ENCODE measurements at regions not wholly inside any gene's neighbourhood (a gene's known extent, or its start where the extent isn't known, plus 50 kb on each side); places are given as distances from the start of the nearest gene placed in this dataset.
"Not testable (repeated sequence)": the region's sequence is repeated elsewhere in the genome, so short reads cannot be mapped to it uniquely, and the experiment has no call there.

DNA sequence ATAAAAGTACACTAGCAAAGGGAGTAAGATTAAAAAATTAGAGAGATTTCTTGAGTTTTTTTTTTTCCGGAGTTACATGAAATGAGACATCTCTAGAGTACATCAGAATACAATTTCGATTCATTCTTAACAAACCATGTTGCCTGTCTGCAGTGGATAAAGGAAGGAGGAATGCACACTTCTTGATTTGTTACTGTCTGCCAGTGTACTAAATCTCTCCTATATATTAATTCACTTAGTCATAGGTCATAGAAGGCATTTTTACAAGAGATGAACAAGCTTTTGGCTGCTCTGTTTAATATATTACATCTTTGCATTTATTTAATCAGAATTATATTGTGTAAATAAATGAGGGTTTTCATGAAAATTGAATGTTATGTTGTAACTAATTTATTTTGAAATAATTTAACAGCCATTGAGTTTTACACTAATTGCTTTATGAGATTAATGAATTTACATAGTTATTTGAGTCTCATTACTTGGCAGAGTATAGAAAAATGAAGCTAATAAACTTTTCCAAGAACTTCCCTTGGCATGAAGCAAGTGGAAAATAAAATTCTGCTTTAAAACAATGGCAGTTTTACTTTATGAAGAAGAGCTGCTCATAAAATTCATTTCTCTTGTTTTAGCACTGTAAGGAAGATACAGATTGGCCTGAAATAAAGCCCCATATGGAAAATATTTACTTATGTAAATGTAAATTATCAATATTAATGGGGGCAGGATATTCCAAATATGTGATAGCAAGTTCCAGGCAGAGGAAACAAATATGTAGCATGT lies 1284.7 kb downstream of the BRINP3 start:
- no peaks in the 10 kb centered on the region for H3K36me3 Mint-ChIP-seq (ENCODE audit: low read depth)
- no peak overlapping the region for H3K27ac Mint-ChIP-seq
- no peak overlapping the region for H3K4me3 Mint-ChIP-seq
- no peaks in the 10 kb centered on the region for H3K4me1 Mint-ChIP-seq (ENCODE audit: low read depth)
- no peaks in the 10 kb centered on the region for H3K27me3 Mint-ChIP-seq
- H3K9me3 Mint-ChIP-seq = peaks cover 20% of the 10 kb centered on the region
- intact Hi-C loops (cut with micrococcal nuclease) = no loop called here

GRCh38 chr1:189205863-189206262 lies 1271.8 kb downstream of the BRINP3 start:
- Mint-ChIP-seq H3K9me3 (peaks cover 10% of the 10 kb centered on the region), H3K4me1 (ENCODE audit: low read depth) (no peaks in the 10 kb centered on the region), H3K27me3 (no peaks in the 10 kb centered on the region), H3K36me3 (ENCODE audit: low read depth) (no peaks in the 10 kb centered on the region), H3K27ac (no peak overlapping the region), H3K4me3 (no peak overlapping the region)
- intact Hi-C loops (cut with micrococcal nuclease) = no loop called here

DNA sequence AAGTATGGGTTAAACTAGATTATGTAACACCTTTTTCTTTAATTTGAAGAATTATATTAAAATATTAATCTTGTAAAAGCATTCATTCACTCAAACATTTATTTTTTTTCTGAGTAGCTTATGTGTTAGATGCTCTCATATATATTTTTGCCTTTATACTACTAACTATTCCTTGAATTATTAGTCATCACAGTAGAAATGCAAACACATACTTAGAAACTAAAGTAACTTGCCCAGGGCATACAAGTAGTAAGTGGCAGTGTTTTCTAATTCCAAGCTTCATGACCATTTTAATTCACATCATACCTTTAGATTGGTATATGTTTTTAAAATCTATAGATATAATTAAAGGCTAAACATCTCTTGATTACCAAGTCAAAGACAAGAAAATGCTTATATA lies 1271.0 kb downstream of the BRINP3 start:
- peaks cover 11% of the 10 kb centered on the region for H3K9me3 Mint-ChIP-seq
- no peak overlapping the region for H3K27ac Mint-ChIP-seq
- H3K4me3 Mint-ChIP-seq = no peak overlapping the region
- H3K36me3 Mint-ChIP-seq (ENCODE audit: low read depth) = no peaks in the 10 kb centered on the region
- H3K27me3 Mint-ChIP-seq = no peaks in the 10 kb centered on the region
- no peaks in the 10 kb centered on the region for H3K4me1 Mint-ChIP-seq (ENCODE audit: low read depth)
- intact Hi-C loops (cut with micrococcal nuclease) = no loop called here

DNA sequence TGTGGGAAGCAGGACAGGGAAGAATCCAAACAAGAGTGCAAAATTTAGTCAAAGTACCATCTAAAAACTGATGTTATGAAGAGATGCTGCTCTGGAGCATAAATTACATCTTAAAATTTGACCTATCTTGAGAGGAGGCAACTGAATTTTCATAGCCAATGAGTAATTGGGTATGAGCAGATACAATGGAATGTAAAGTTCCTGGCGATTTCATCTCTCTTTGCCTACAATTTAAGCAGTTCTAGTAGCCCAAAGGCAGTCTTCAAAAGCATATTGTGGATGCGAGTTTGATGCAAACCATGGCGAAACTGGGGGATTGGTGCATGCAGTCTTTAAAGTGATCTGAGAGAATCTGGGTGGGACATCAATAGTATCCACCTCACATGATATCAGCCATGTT lies 1265.9 kb downstream of the BRINP3 start:
- Mint-ChIP-seq H3K4me1 (ENCODE audit: low read depth) (no peaks in the 10 kb centered on the region), H3K27me3 (no peaks in the 10 kb centered on the region), H3K4me3 (no peak overlapping the region), H3K9me3 (peaks cover 11% of the 10 kb centered on the region), H3K36me3 (ENCODE audit: low read depth) (no peaks in the 10 kb centered on the region), H3K27ac (no peak overlapping the region)
- intact Hi-C loops (cut with micrococcal nuclease) = no loop called here

DNA sequence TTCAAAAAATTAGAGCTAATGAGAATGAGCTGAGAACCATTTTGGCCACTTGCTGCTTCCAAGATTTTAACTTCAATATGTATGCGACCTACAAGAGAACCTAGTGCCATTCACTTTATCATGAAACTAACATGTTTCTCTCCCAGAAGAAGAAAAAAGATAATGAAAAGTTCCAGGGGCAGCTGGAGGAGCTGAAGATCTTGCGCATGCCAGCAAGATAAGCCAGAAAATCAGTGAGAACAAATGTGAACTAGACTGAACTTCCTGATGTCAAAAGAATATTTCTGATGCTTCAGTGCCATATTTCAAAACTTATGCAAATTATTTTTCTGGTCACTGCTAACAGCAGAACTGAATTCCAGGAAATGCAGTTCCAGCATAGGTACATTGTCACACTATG lies 1265.1 kb downstream of the BRINP3 start:
- H3K36me3 Mint-ChIP-seq (ENCODE audit: low read depth) = no peaks in the 10 kb centered on the region
- no peak overlapping the region for H3K27ac Mint-ChIP-seq
- no peak overlapping the region for H3K4me3 Mint-ChIP-seq
- no peaks in the 10 kb centered on the region for H3K27me3 Mint-ChIP-seq
- intact Hi-C loops (cut with micrococcal nuclease) = no loop called here
- no peaks in the 10 kb centered on the region for H3K4me1 Mint-ChIP-seq (ENCODE audit: low read depth)
- peaks cover 11% of the 10 kb centered on the region for H3K9me3 Mint-ChIP-seq

- intact Hi-C loops (cut with micrococcal nuclease) = no loop called here
- H3K4me3 Mint-ChIP-seq = no peak overlapping the region
- no peaks in the 10 kb centered on the region for H3K4me1 Mint-ChIP-seq (ENCODE audit: low read depth)
- H3K27me3 Mint-ChIP-seq = no peaks in the 10 kb centered on the region
- no peak overlapping the region for H3K27ac Mint-ChIP-seq
- H3K36me3 Mint-ChIP-seq (ENCODE audit: low read depth) = no peaks in the 10 kb centered on the region
- peaks cover under 1% of the 10 kb centered on the region for H3K9me3 Mint-ChIP-seq
Measured at GRCh38 chr1:189216886-189217285, 1260.8 kb downstream of the BRINP3 start.

GRCh38 chr1:189217646-189218045 lies 1260.0 kb downstream of the BRINP3 start:
- Mint-ChIP-seq H3K36me3 (ENCODE audit: low read depth) (no peaks in the 10 kb centered on the region), H3K4me1 (ENCODE audit: low read depth) (no peaks in the 10 kb centered on the region), H3K27me3 (no peaks in the 10 kb centered on the region), H3K9me3 (peaks cover 8% of the 10 kb centered on the region), H3K27ac (no peak overlapping the region), H3K4me3 (no peak overlapping the region)
- intact Hi-C loops (cut with micrococcal nuclease) = no loop called here

GRCh38 chr1:189220750-189221149 lies 1256.9 kb downstream of the BRINP3 start:
- Mint-ChIP-seq H3K9me3 (peaks cover 29% of the 10 kb centered on the region), H3K4me1 (ENCODE audit: low read depth) (no peaks in the 10 kb centered on the region), H3K27ac (no peak overlapping the region), H3K27me3 (no peaks in the 10 kb centered on the region), H3K4me3 (no peak overlapping the region), H3K36me3 (ENCODE audit: low read depth) (no peaks in the 10 kb centered on the region)
- intact Hi-C loops (cut with micrococcal nuclease) = no loop called here

DNA sequence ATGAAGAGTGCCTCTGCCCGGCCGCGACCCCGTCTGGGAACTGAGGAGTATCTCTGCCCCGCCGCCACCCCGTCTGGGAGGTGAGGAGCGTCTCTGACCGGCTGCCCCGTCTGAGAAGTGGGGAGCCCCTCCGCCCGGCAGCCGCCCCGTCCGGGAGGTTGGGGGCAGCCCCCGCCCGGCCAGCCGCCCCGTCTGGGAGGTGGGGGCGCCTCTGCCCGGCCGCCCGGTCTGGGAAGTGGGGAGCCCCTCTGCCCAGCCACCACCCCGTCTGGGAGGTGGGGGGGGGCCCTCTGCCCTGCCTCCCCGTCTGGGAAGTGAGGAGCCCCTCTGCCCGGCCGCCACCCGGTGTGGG lies 1251.9 kb downstream of the BRINP3 start:
- peaks cover 36% of the 10 kb centered on the region for H3K9me3 Mint-ChIP-seq
- H3K27ac Mint-ChIP-seq; H3K36me3 Mint-ChIP-seq (ENCODE audit: low read depth); intact Hi-C loops (cut with micrococcal nuclease); H3K27me3 Mint-ChIP-seq; H3K4me3 Mint-ChIP-seq; H3K4me1 Mint-ChIP-seq (ENCODE audit: low read depth): not testable (repeated sequence)

- Mint-ChIP-seq H3K36me3 (ENCODE audit: low read depth) (no peaks in the 10 kb centered on the region), H3K4me1 (ENCODE audit: low read depth) (no peaks in the 10 kb centered on the region), H3K9me3 (peaks cover 36% of the 10 kb centered on the region), H3K27ac (no peak overlapping the region), H3K4me3 (no peak overlapping the region), H3K27me3 (no peaks in the 10 kb centered on the region)
- intact Hi-C loops (cut with micrococcal nuclease) = no loop called here
Measured at GRCh38 chr1:189226779-189227178, 1250.9 kb downstream of the BRINP3 start.

DNA sequence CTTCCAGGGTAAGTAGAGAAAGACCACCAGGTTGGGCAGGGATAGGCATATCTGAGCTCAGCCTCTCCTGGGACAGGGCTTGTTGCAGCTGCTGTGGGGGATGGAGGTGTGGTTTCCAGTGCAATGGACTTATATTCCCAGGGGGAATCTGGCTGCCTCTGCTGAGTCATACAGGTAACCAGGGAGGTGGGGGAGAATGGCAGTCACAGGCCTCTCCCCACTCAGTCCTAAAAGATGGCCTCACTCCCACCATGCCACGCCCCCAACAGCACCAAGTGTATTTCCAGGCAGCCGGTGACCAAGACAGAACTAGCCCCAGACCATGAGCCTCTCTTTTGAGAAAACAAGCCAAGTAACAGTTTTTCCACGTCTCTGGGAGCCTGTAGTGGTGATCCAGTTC lies 1240.7 kb downstream of the BRINP3 start:
- intact Hi-C loops (cut with micrococcal nuclease) = no loop called here
- Mint-ChIP-seq H3K4me1 (ENCODE audit: low read depth) (no peaks in the 10 kb centered on the region), H3K9me3 (peaks cover 58% of the 10 kb centered on the region), H3K27ac (no peak overlapping the region), H3K4me3 (no peak overlapping the region), H3K27me3 (no peaks in the 10 kb centered on the region), H3K36me3 (ENCODE audit: low read depth) (no peaks in the 10 kb centered on the region)

DNA sequence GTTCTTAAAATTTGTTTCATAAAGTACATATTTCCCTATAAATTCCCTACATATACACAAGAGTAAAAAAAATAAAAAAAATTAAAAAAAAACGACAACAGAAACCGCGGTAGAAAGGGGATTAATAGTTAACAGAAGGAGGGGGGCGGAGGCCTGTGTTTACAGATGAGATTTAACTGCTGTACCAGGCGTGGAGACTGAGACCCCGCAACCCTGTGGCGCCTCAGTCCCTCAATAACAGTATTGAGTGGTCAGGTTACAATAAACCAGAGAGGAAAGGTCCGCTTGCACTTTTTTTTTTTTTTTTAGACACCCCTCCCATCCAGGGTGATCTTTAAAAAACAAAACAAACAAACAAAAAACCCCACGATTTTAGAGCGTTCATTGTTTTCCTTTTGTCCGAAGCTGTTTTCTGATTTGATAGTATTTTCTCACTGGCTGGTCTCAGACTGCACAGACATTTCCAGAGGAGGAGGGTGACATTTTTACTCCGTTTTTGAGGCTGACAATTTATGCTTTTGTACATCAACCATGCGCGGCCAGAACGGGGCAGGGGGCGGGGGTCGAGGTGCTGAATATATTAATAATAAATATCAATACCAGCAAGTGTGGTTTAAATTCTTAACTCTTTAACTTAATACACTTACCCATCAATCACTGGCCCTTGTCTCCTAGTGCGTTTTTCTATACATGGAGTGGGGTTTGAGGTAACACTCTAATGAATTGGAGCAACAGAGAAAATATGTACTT lies 1223.9 kb downstream of the BRINP3 start:
- intact Hi-C loops (cut with micrococcal nuclease) = no loop called here
- Mint-ChIP-seq H3K9me3 (peaks cover 36% of the 10 kb centered on the region), H3K4me3 (no peak overlapping the region)

GRCh38 chr1:189261128-189261527 lies 1216.5 kb downstream of the BRINP3 start:
- H3K4me1 Mint-ChIP-seq (ENCODE audit: low read depth); H3K27me3 Mint-ChIP-seq; H3K36me3 Mint-ChIP-seq (ENCODE audit: low read depth); H3K4me3 Mint-ChIP-seq; intact Hi-C loops (cut with micrococcal nuclease); H3K27ac Mint-ChIP-seq: not testable (repeated sequence)
- peaks cover 29% of the 10 kb centered on the region for H3K9me3 Mint-ChIP-seq

More for the DNA sequence above, 1223.9 kb downstream of the BRINP3 start:
- Mint-ChIP-seq H3K27ac (no peak overlapping the region), H3K27me3 (no peaks in the 10 kb centered on the region), H3K4me1 (ENCODE audit: low read depth) (no peaks in the 10 kb centered on the region), H3K36me3 (ENCODE audit: low read depth) (no peaks in the 10 kb centered on the region)

DNA sequence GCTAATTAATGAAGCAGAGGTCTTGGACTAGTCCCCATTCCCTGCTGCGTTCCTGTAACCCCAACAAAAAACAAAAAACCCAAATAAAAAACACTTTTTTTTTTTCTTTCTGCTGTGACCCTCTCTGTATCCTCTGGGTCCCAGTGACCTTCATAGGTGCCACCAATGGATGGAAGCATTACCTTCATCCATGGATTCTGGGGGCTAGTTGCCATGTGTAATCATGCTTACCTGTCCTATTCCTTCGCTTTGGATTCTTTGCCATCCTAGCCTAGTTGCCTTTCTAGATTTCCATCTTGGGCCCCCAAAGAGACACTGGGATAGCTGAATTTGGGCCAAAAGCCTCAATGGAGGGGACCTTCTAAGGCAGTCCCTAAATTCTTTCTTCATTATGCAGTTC lies 1208.7 kb downstream of the BRINP3 start:
- no peaks in the 10 kb centered on the region for H3K36me3 Mint-ChIP-seq (ENCODE audit: low read depth)
- intact Hi-C loops (cut with micrococcal nuclease) = no loop called here
- no peaks in the 10 kb centered on the region for H3K27me3 Mint-ChIP-seq
- H3K9me3 Mint-ChIP-seq = peaks cover 55% of the 10 kb centered on the region
- no peaks in the 10 kb centered on the region for H3K4me1 Mint-ChIP-seq (ENCODE audit: low read depth)
- no peak overlapping the region for H3K27ac Mint-ChIP-seq
- no peak overlapping the region for H3K4me3 Mint-ChIP-seq

GRCh38 chr1:189274267-189274666 lies 1203.4 kb downstream of the BRINP3 start:
- intact Hi-C loops (cut with micrococcal nuclease) = no loop called here
- no peaks in the 10 kb centered on the region for H3K4me1 Mint-ChIP-seq (ENCODE audit: low read depth)
- H3K9me3 Mint-ChIP-seq = peaks cover 27% of the 10 kb centered on the region
- no peak overlapping the region for H3K27ac Mint-ChIP-seq
- H3K36me3 Mint-ChIP-seq (ENCODE audit: low read depth) = no peaks in the 10 kb centered on the region
- H3K4me3 Mint-ChIP-seq = no peak overlapping the region
- H3K27me3 Mint-ChIP-seq = no peaks in the 10 kb centered on the region

Measured in dendritic cell treated with granulocyte-macrophage colony-stimulating factor and Interleukin-4, amounts not matched to agents 40 ng/mL and 50 ng/mL, for 4 days (primary cell).